ENCODE measurements at regions not wholly inside any gene's neighbourhood (a gene's known extent, or its start where the extent isn't known, plus 50 kb on each side); places are given as distances from the start of the nearest gene placed in this dataset.

GRCh38 chr7:24475166-24475961 lies 97.9 kb upstream of the PALS2 start:
- DNase-seq (ENCODE audit: low read depth in 2 of 2): no peak

- DNase-seq (ENCODE audit: low read depth in 2 of 2): no peak
Observed at GRCh38 chr7:24476227-24476626, 97.0 kb upstream of the PALS2 start.

GRCh38 chr7:24477398-24478136 lies 95.7 kb upstream of the PALS2 start:
- DNase-seq (ENCODE audit: low read depth in 2 of 2): peak; percentile 41 to 44

- no peak for DNase-seq (ENCODE audit: low read depth in 2 of 2)
Observed at GRCh38 chr7:24478137-24478655, 95.1 kb upstream of the PALS2 start.

GRCh38 chr7:24480501-24480900 lies 92.8 kb upstream of the PALS2 start:
- DNase-seq (ENCODE audit: low read depth in 2 of 2): no peak

- DNase-seq (ENCODE audit: low read depth in 2 of 2): no peak
Observed at GRCh38 chr7:24483804-24484203, 89.4 kb upstream of the PALS2 start.

GRCh38 chr7:24492576-24492975 lies 80.7 kb upstream of the PALS2 start:
- no peak for DNase-seq (ENCODE audit: low read depth in 2 of 2)

GRCh38 chr7:24494832-24495231 lies 78.4 kb upstream of the PALS2 start:
- no peak for DNase-seq (ENCODE audit: low read depth in 2 of 2)

- DNase-seq (ENCODE audit: low read depth in 2 of 2): no peak
Observed at GRCh38 chr7:24496036-24496435, 77.2 kb upstream of the PALS2 start.

GRCh38 chr7:24498439-24498838 lies 74.8 kb upstream of the PALS2 start:
- DNase-seq (ENCODE audit: low read depth in 2 of 2): no peak

GRCh38 chr7:24499871-24500270 lies 73.4 kb upstream of the PALS2 start:
- no peak for DNase-seq (ENCODE audit: low read depth in 2 of 2)

- no peak for DNase-seq (ENCODE audit: low read depth in 2 of 2)
Observed at GRCh38 chr7:24500599-24500998, 72.7 kb upstream of the PALS2 start.

- DNase-seq (ENCODE audit: low read depth in 2 of 2): no peak
Observed at GRCh38 chr7:24501009-24501408, 72.2 kb upstream of the PALS2 start.

GRCh38 chr7:24501443-24502134 lies 71.7 kb upstream of the PALS2 start:
- DNase-seq (ENCODE audit: low read depth in 2 of 2): no peak

GRCh38 chr7:24502135-24502488 lies 71.1 kb upstream of the PALS2 start:
- DNase-seq (ENCODE audit: low read depth in 2 of 2): no peak

- DNase-seq (ENCODE audit: low read depth in 2 of 2): no peak
Observed at GRCh38 chr7:24503506-24503905, 69.7 kb upstream of the PALS2 start.

GRCh38 chr7:24504040-24504439 lies 69.2 kb upstream of the PALS2 start:
- no peak for DNase-seq (ENCODE audit: low read depth in 2 of 2)

GRCh38 chr7:24504836-24505235 lies 68.4 kb upstream of the PALS2 start:
- DNase-seq (ENCODE audit: low read depth in 2 of 2): no peak

- no peak for DNase-seq (ENCODE audit: low read depth in 2 of 2)
Observed at GRCh38 chr7:24505968-24506367, 67.3 kb upstream of the PALS2 start.

GRCh38 chr7:24508316-24508715 lies 64.9 kb upstream of the PALS2 start:
- no peak for DNase-seq (ENCODE audit: low read depth in 2 of 2)

GRCh38 chr7:24510759-24511158 lies 62.5 kb upstream of the PALS2 start:
- no peak for DNase-seq (ENCODE audit: low read depth in 2 of 2)

GRCh38 chr7:24517166-24517565 lies 56.1 kb upstream of the PALS2 start:
- no peak for DNase-seq (ENCODE audit: low read depth in 2 of 2)
